Fibroblast of lung (primary cell): ENCODE measurements at regions not wholly inside any gene's neighbourhood (a gene's known extent, or its start where the extent isn't known, plus 50 kb on each side); places are given as distances from the start of the nearest gene placed in this dataset.

Experiments used
- DNase-seq, 2 donors: peaks; one replicate each; pipeline versions ENCODE4 v3.0.0 to v3.0.0-alpha.2; 2010; ENCODE audit warnings: low read depth in 2 of 2
- H2AFZ ChIP-seq: 2 replicates; pipeline ENCODE4 v1.5.1; 2012; ENCODE audit warnings: low read length, control low read depth, inconsistent platforms
- H3K27ac ChIP-seq: 2 replicates; pipeline ENCODE4 v1.5.1; 2011; ENCODE audit warnings: low read length, control low read depth; ENCODE audit not compliant: insufficient read depth
- H3K27me3 ChIP-seq: 2 replicates; pipeline ENCODE4 v1.5.1; 2011; ENCODE audit warnings: mild to moderate bottlenecking, low read length; ENCODE audit not compliant: control insufficient read depth, insufficient read depth
- H3K36me3 ChIP-seq: 2 replicates; pipeline ENCODE4 v1.5.1; 2011; ENCODE audit warnings: low read length; ENCODE audit not compliant: control insufficient read depth, insufficient read depth
- H3K4me1 ChIP-seq: 2 replicates; pipeline ENCODE4 v1.5.1; 2011; ENCODE audit warnings: low read length; ENCODE audit not compliant: control insufficient read depth, insufficient read depth; ENCODE audit errors: extremely low read depth
- H3K4me2 ChIP-seq: 2 replicates; pipeline ENCODE4 v1.5.1; 2011; ENCODE audit warnings: low read length, control low read depth; ENCODE audit not compliant: insufficient read depth; ENCODE audit errors: extremely low read depth
- H3K4me3 ChIP-seq, 4 experiments: fragments of 200-600 bp in 1 of 4; sonication (generic) in 1 of 4; replicated peaks in 1 of 4; 2 replicates each; pipeline ENCODE4 v1.5.1; 2011 to 2016; ENCODE audit warnings: low read length in 4 of 4, low read depth in 3 of 4, mild to moderate bottlenecking in 3 of 4, control low read depth in 2 of 4, inconsistent platforms in 1 of 4, mixed read lengths in 1 of 4; ENCODE audit not compliant: insufficient read depth in 1 of 4; ENCODE audit errors: control extremely low read depth in 1 of 4
- H3K79me2 ChIP-seq: 2 replicates; pipeline ENCODE4 v1.5.1; 2012; ENCODE audit warnings: mild to moderate bottlenecking, low read length, inconsistent platforms; ENCODE audit not compliant: control insufficient read depth, insufficient read depth
- H3K9ac ChIP-seq: 2 replicates; pipeline ENCODE4 v1.5.1; 2011; ENCODE audit warnings: mild to moderate bottlenecking, low read length, control low read depth; ENCODE audit not compliant: insufficient read depth
- H3K9me3 ChIP-seq: 2 replicates; pipeline ENCODE4 v1.5.1; 2012; ENCODE audit warnings: low read depth, low read length; ENCODE audit not compliant: control insufficient read depth, insufficient read depth
- H4K20me1 ChIP-seq: 2 replicates; pipeline ENCODE4 v1.5.1; 2011; ENCODE audit warnings: low read length; ENCODE audit not compliant: control insufficient read depth, insufficient read depth; ENCODE audit errors: extremely low read depth
- EZH2 ChIP-seq: IDR thresholded peaks from 2 replicates; pipeline ENCODE4 v1.5.1; 2012; ENCODE audit warnings: low read length, control low read depth, mild to moderate bottlenecking; ENCODE audit errors: missing control alignments
- TF ChIP-seq, protein P1 (sequence below), 2 donors: IDR thresholded peaks in 1 of 2; conservative IDR thresholded peaks in 1 of 2; 1 replicate in 1 of 2; 2 replicates in 1 of 2; pipeline ENCODE4 v1.5.1; 2011 to 2012; ENCODE audit warnings: low read length in 2 of 2, control low read depth in 1 of 2, inconsistent platforms in 1 of 2, low read depth in 1 of 2, mild to moderate bottlenecking in 1 of 2

DNA sequence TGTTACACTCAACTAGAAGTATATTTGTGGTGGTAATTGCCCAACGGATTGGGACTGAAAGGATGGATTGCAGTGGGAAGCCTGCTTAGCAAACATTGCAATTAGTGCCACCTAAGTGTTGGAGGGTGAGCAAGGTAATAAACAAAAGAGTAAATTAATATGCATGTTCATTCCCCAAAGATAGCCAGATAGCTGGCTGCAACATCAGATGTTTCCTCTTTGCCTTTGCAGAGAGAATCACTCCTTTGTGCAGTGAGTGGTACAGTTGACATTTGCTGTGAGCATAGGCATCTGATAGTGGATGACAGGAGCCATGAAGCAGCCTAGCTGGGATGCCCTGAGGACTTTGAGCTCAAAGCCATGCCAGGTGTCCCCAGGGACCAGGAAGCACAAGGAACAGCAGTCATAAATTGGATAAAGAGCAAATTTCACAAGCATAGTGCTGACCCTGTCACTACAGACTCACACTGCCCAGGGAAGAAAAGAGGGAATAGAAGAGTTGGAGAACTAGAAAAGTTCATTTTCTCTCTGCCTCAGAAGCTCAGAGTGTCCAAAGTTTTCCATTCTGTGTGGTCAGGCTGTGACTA is 336.1 kb upstream of the SLC30A5 start:
- no peak overlapping the region for H3K9ac ChIP-seq

DNA sequence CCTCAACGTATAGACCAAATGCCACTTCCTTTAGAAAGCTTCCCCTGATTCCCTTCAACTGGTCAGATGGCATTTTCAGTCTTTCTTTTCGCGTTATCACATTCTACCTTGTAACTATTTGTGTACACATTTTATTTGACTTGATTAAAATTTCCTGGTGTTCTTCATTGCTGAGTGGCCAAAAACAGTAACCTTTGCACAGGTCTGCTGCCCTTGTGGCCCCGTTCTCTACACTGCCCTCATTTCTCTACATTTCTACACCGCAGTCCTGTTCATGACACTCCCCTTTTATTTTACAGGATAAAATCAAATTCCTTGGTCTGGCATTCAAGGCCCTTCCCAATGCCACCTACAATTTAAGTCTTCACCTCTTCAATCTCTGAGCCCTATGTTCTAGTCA is 334.2 kb upstream of the SLC30A5 start:
- Histone ChIP-seq H3K79me2 (no peaks in the 10 kb centered on the region), H3K4me3 (no peak overlapping the region), H4K20me1 (no peaks in the 10 kb centered on the region), H2AFZ (no peak overlapping the region), H3K4me2 (no peak overlapping the region), H3K27ac (no peak overlapping the region), H3K4me1 (no peaks in the 10 kb centered on the region), H3K27me3 (no peaks in the 10 kb centered on the region), H3K9me3 (no peaks in the 10 kb centered on the region), H3K36me3 (no peaks in the 10 kb centered on the region), H3K9ac (no peak overlapping the region)
- DNase-seq: no peak
- no peak for TF ChIP-seq EZH2
- TF ChIP-seq, protein P1, sequence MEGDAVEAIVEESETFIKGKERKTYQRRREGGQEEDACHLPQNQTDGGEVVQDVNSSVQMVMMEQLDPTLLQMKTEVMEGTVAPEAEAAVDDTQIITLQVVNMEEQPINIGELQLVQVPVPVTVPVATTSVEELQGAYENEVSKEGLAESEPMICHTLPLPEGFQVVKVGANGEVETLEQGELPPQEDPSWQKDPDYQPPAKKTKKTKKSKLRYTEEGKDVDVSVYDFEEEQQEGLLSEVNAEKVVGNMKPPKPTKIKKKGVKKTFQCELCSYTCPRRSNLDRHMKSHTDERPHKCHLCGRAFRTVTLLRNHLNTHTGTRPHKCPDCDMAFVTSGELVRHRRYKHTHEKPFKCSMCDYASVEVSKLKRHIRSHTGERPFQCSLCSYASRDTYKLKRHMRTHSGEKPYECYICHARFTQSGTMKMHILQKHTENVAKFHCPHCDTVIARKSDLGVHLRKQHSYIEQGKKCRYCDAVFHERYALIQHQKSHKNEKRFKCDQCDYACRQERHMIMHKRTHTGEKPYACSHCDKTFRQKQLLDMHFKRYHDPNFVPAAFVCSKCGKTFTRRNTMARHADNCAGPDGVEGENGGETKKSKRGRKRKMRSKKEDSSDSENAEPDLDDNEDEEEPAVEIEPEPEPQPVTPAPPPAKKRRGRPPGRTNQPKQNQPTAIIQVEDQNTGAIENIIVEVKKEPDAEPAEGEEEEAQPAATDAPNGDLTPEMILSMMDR (conservative IDR thresholded peaks at IDR 0.05 in 1 of 2, IDR thresholded peaks at IDR 0.05 in 1 of 2; ENCODE audit: low read depth in 1 of 2, low read length in 2 of 2): no peak

More for the DNA sequence above, 336.1 kb upstream of the SLC30A5 start:
- Histone ChIP-seq H3K27me3 (no peaks in the 10 kb centered on the region), H3K4me1 (no peaks in the 10 kb centered on the region), H3K9me3 (no peaks in the 10 kb centered on the region), H3K4me2 (no peak overlapping the region), H3K4me3 (no peak overlapping the region), H3K27ac (no peak overlapping the region), H2AFZ (no peak overlapping the region), H3K79me2 (no peaks in the 10 kb centered on the region), H4K20me1 (no peaks in the 10 kb centered on the region), H3K36me3 (no peaks in the 10 kb centered on the region)
- no peak for DNase-seq
- TF ChIP-seq, protein P1 (conservative IDR thresholded peaks at IDR 0.05 in 1 of 2, IDR thresholded peaks at IDR 0.05 in 1 of 2; ENCODE audit: low read depth in 1 of 2, low read length in 2 of 2): no peak
- no peak for TF ChIP-seq EZH2

DNA sequence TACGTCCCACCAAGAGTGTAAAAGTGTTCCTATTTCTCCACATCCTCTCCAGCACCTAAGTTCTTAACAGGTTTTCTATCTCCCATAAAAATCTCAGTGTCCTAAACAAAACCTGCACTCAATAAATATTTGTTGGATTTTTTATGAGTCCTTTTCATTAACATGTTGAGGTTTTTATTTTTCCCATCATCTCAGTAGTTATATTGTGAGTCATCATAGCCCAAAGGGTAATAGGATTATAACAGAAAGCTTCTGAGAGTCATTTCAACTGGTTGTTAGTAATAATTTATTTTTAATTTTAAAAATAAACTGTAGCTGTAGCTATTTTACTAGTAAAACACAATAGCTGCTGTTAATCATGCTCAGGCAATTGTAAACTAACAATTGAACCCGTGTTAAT is 331.6 kb upstream of the SLC30A5 start:
- H3K4me2 ChIP-seq: no peak overlapping the region
- H2AFZ ChIP-seq: no peak overlapping the region
- no peak overlapping the region for H3K9ac ChIP-seq
- no peak for TF ChIP-seq EZH2
- DNase-seq: no peak
- H3K4me1 ChIP-seq: no peaks in the 10 kb centered on the region
- no peak overlapping the region for H3K27ac ChIP-seq
- H3K9me3 ChIP-seq: no peaks in the 10 kb centered on the region
- H3K79me2 ChIP-seq: no peaks in the 10 kb centered on the region
- H3K4me3 ChIP-seq: no peak overlapping the region
- H4K20me1 ChIP-seq: no peaks in the 10 kb centered on the region
- no peaks in the 10 kb centered on the region for H3K36me3 ChIP-seq
- H3K27me3 ChIP-seq: no peaks in the 10 kb centered on the region
